K562 (cell line): ENCODE measurements at regions not wholly inside any gene's neighbourhood (a gene's known extent, or its start where the extent isn't known, plus 50 kb on each side); places are given as distances from the start of the nearest gene placed in this dataset.

Experiments
- ATAC-seq: fragments of 200-7000 bp; cut with Tn5 transposase; 3 replicates; pipeline ENCODE4 v1.9.1; 2020; ENCODE audit warnings: moderate library complexity
- BruUV-seq: library from RNA; stranded (reverse); fragments of 400-500 nt; replicated peaks from 2 replicates; lab custom pipeline; 2021; lab: Mats Ljungman, UMichigan
- CTCF ChIA-PET: fragments of 300-600 bp; formaldehyde crosslinking; extraction: SDS; loops from one replicate; lab custom pipeline; 2021; ENCODE audit warnings: low intra/inter-chr PET ratio; lab: Yijun Ruan, JAX
- POLR2A ChIA-PET: fragments of 300-600, 350-650 bp; sonication (Branson Sonifier 250); formaldehyde crosslinking; extraction: SDS; loops from one replicate; lab custom pipeline; 2021; ENCODE audit warnings: antibody characterized with exemption, inconsistent platforms; lab: Yijun Ruan, JAX
- DNase-seq, 4 experiments: peaks; one replicate each; pipeline versions ENCODE4 v3.0.0 to v3.0.0-alpha.2; 2011 to 2018; ENCODE audit warnings: low spot score in 3 of 4, mixed read lengths in 3 of 4; ENCODE audit errors: extremely low read depth in 1 of 4
- FAIRE-seq: peaks from 2 replicates; lab custom pipeline; 2011; peaks lifted over from hg19 to GRCh38; lab: Jason Lieb, UNC
- H2AFZ ChIP-seq: 2 replicates; pipeline ENCODE4 v1.6.0; 2011; ENCODE audit warnings: low read depth, low read length, control low read depth, inconsistent platforms
- H3K27ac ChIP-seq: fragments of 200-600 bp; 3 replicates; pipeline ENCODE4 v1.8.0; 2011; ENCODE audit warnings: low read depth, mild to moderate bottlenecking, control low read depth, inconsistent platforms, low read length, moderate library complexity, mixed read lengths; ENCODE audit errors: extremely low read depth
- H3K27me3 ChIP-seq, 2 experiments: fragments of 300-600 bp in 1 of 2; 2 replicates in 1 of 2; 3 replicates in 1 of 2; pipeline versions ENCODE4 v1.6.0 to v1.8.0; 2011; ENCODE audit warnings: inconsistent platforms in 2 of 2, low read length in 2 of 2, mild to moderate bottlenecking in 1 of 2, mixed read lengths in 1 of 2, moderate library complexity in 1 of 2; ENCODE audit not compliant: control insufficient read depth in 2 of 2, insufficient read depth in 2 of 2
- H3K36me3 ChIP-seq: fragments of 300-600 bp; 3 replicates; pipeline ENCODE4 v1.8.0; 2011; ENCODE audit warnings: mild to moderate bottlenecking, low read length, inconsistent platforms; ENCODE audit not compliant: control insufficient read depth, insufficient read depth
- H3K4me1 ChIP-seq, 2 experiments: fragments of 200-600 bp in 1 of 2; replicated peaks in 1 of 2; 2 replicates in 1 of 2; 3 replicates in 1 of 2; pipeline versions ENCODE4 v1.5.1 to v1.8.0; 2011; ENCODE audit warnings: inconsistent platforms in 2 of 2, low read length in 2 of 2, mild to moderate bottlenecking in 1 of 2, mixed read lengths in 1 of 2, moderate library complexity in 1 of 2; ENCODE audit not compliant: control insufficient read depth in 2 of 2, insufficient read depth in 2 of 2
- H3K4me2 ChIP-seq: 2 replicates; pipeline ENCODE4 v1.6.1; 2011; ENCODE audit warnings: low read length, control low read depth, inconsistent platforms, mixed read lengths; ENCODE audit not compliant: insufficient read depth
- H3K4me3 ChIP-seq: fragments of 200-600 bp; sonication (generic), shearing (Covaris generic); 2 replicates; pipeline ENCODE4 v1.5.1; 2016; ENCODE audit warnings: control low read depth, inconsistent platforms
- H3K79me2 ChIP-seq: fragments of 200-600 bp; 3 replicates; pipeline ENCODE4 v1.8.0; 2011; ENCODE audit warnings: low read length, inconsistent platforms; ENCODE audit not compliant: control insufficient read depth, insufficient read depth
- H3K9ac ChIP-seq, 2 experiments: 2 replicates each; pipeline versions ENCODE4 v1.6.0 to v1.6.1; 2011; ENCODE audit warnings: low read depth in 2 of 2, low read length in 2 of 2, control low read depth in 1 of 2, inconsistent platforms in 1 of 2, mild to moderate bottlenecking in 1 of 2, mixed read lengths in 1 of 2; ENCODE audit not compliant: insufficient read depth in 1 of 2
- H3K9me1 ChIP-seq: one replicate; pipeline ENCODE4 v1.6.0; 2011; ENCODE audit warnings: inconsistent platforms, mild to moderate bottlenecking, low read length, moderate library complexity; ENCODE audit not compliant: control insufficient read depth, insufficient read depth
- H3K9me3 ChIP-seq: replicated peaks from 2 replicates; pipeline ENCODE4 v1.5.1; 2011; ENCODE audit warnings: low read depth, low read length, inconsistent platforms; ENCODE audit not compliant: control insufficient read depth, insufficient read depth
- H4K20me1 ChIP-seq: replicated peaks from 2 replicates; pipeline ENCODE4 v1.6.1; 2011; ENCODE audit warnings: low read length, inconsistent platforms, mixed read lengths; ENCODE audit not compliant: control insufficient read depth, insufficient read depth
- CBX5 ChIP-seq: IDR thresholded peaks from 2 replicates; pipeline ENCODE4 v1.6.1; 2014; ENCODE audit warnings: low read depth, borderline replicate concordance
- CHCHD3 ChIP-seq: fragments of 250-450 bp; sonication (Bioruptor Pico); IDR thresholded peaks from 2 replicates; pipeline ENCODE4 v2.1.2; 2022; ENCODE audit warnings: mild to moderate bottlenecking
- CXXC5 ChIP-seq: fragments of 250-450 bp; sonication (Bioruptor Pico); IDR thresholded peaks from 2 replicates; pipeline ENCODE4 v1.8.0; 2022; ENCODE audit warnings: inconsistent platforms, mild to moderate bottlenecking, moderate library complexity
- E2F8 ChIP-seq: fragments of 450-650 bp; IDR thresholded peaks from 2 replicates; pipeline ENCODE4 v1.7.1; 2018; ENCODE audit warnings: mild to moderate bottlenecking, low read depth; ENCODE audit not compliant: partially characterized antibody
- ETS2 ChIP-seq: IDR thresholded peaks from 2 replicates; pipeline ENCODE4 v1.6.1; 2016; ENCODE audit warnings: borderline replicate concordance, missing genetic modification characterization, mild to moderate bottlenecking, moderate library complexity, missing compliant biosample characterization; ENCODE audit not compliant: poor library complexity, severe bottlenecking
- HNRNPUL1 ChIP-seq: fragments of 200-400 bp; formaldehyde crosslinking; IDR thresholded peaks from 2 replicates; pipeline ENCODE4 v1.6.1; 2017; ENCODE audit warnings: low read length
- KAT7 ChIP-seq: sonication (generic); formaldehyde crosslinking; IDR thresholded peaks from 2 replicates; pipeline ENCODE4 v1.8.0; 2022; ENCODE audit warnings: missing genetic modification reagents, mild to moderate bottlenecking, borderline replicate concordance
- MAFK ChIP-seq: IDR thresholded peaks from 2 replicates; pipeline ENCODE4 v1.6.1; 2011; ENCODE audit warnings: low read length, improper control_type of control experiment
- NR0B1 ChIP-seq: fragments of 450-650 bp; IDR thresholded peaks from one replicate; pipeline ENCODE4 v1.6.1; 2018; ENCODE audit warnings: mild to moderate bottlenecking, moderate library complexity; ENCODE audit not compliant: partially characterized antibody
- PCBP1 ChIP-seq: fragments of 200-400 bp; formaldehyde crosslinking; IDR thresholded peaks from 2 replicates; pipeline ENCODE4 v1.6.1; 2018; ENCODE audit warnings: mild to moderate bottlenecking, low read depth, low read length; ENCODE audit not compliant: poor library complexity, severe bottlenecking
- POLR3G ChIP-seq: IDR thresholded peaks from 2 replicates; pipeline ENCODE4 v1.6.1; 2011; ENCODE audit not compliant: insufficient read length, insufficient replicate concordance; ENCODE audit errors: extremely low read depth
- U2AF1 ChIP-seq: fragments of 200-400 bp; formaldehyde crosslinking; optimal IDR thresholded peaks from 2 replicates; pipeline ENCODE3; 2017; ENCODE audit warnings: mild to moderate bottlenecking, low read depth, low read length, moderate library complexity
- ZNF239 ChIP-seq: fragments of 250-450 bp; sonication (Bioruptor Pico); IDR thresholded peaks from 2 replicates; pipeline ENCODE4 v1.4.0; 2020; ENCODE audit warnings: mild to moderate bottlenecking
- ZNF347 ChIP-seq: fragments of 450-650 bp; formaldehyde crosslinking; IDR thresholded peaks from 2 replicates; pipeline ENCODE4 v1.4.0; 2020; ENCODE audit warnings: low read depth, mild to moderate bottlenecking, moderate library complexity
- ZNF589 ChIP-seq: fragments of 200-800 bp; sonication (Bioruptor generic); IDR thresholded peaks from 2 replicates; pipeline ENCODE4 v1.6.1; 2016; ENCODE audit warnings: low read depth, missing genetic modification characterization, missing compliant biosample characterization
- WGBS: fragments of 100-300 bp; shearing (Covaris generic); methylation state at CpG from one replicate; pipeline ENCODE4 v1.1.6; 2016; ENCODE audit warnings: low coverage, mixed read lengths; ENCODE audit not compliant: insufficient coverage; ENCODE audit errors: missing lambda C conversion rate; 5-methylcytosine and 5-hydroxymethylcytosine counted together
- in situ Hi-C: fragments of 300-500 bp; cut with MboI; formaldehyde crosslinking; loops from 4 replicates; pipeline ENCODE4 v1.15.0; 2018; ENCODE audit warnings: inconsistent platforms, mixed read lengths
- intact Hi-C: fragments of 100-400 bp; cut with micrococcal nuclease; formaldehyde crosslinking; loops from 2 replicates; pipeline ENCODE4 v1.14.2; 2022
- TF ChIP-seq, protein P1 (sequence below): sonication (generic); formaldehyde crosslinking; IDR thresholded peaks from 2 replicates; pipeline ENCODE4 v1.8.0; 2022; ENCODE audit warnings: mild to moderate bottlenecking, missing genetic modification reagents
- TF ChIP-seq, protein P2 (sequence below): fragments of 450-650 bp; formaldehyde crosslinking; IDR thresholded peaks from 2 replicates; pipeline ENCODE4 v1.4.0; 2022; ENCODE audit warnings: mild to moderate bottlenecking, moderate library complexity

DNA sequence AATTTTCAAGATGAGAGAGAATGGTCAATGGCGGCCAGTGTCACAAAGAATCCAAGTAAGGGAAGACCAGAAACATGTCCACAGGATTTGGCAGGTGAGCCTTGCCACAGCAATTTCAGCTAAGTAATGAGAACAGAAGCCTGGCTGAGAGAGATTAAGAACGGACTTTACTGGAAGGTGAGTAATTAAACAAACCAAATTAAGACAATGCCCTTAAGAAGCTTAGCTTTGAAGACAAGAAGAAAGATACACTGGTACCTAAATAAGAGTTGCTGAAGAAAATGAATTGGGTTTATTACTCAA is 145.4 kb upstream of the PLEKHG7 start:
- Histone ChIP-seq H3K27me3 (no peaks in the 10 kb centered on the region), H2AFZ (no peak overlapping the region), H3K27ac (no peak overlapping the region), H3K9ac (no peak overlapping the region), H4K20me1 (no peaks in the 10 kb centered on the region), H3K79me2 (no peaks in the 10 kb centered on the region), H3K4me3 (no peak overlapping the region), H3K36me3 (no peaks in the 10 kb centered on the region), H3K4me1 (peaks cover 3 to 14% of the 10 kb centered on the region in 2 experiments; a peak in 4 of 5 replicates), H3K9me1 (no peaks in the 10 kb centered on the region), H3K4me2 (no peak overlapping the region), H3K9me3 (no peaks in the 10 kb centered on the region)
- intact Hi-C loops (no loop called here), in situ Hi-C loops (loop anchor here (25.0 kb wide), 1 partner anchor 745 kb away; no protein-coding TSS in a partner anchor)
- TF ChIP-seq, protein P1, sequence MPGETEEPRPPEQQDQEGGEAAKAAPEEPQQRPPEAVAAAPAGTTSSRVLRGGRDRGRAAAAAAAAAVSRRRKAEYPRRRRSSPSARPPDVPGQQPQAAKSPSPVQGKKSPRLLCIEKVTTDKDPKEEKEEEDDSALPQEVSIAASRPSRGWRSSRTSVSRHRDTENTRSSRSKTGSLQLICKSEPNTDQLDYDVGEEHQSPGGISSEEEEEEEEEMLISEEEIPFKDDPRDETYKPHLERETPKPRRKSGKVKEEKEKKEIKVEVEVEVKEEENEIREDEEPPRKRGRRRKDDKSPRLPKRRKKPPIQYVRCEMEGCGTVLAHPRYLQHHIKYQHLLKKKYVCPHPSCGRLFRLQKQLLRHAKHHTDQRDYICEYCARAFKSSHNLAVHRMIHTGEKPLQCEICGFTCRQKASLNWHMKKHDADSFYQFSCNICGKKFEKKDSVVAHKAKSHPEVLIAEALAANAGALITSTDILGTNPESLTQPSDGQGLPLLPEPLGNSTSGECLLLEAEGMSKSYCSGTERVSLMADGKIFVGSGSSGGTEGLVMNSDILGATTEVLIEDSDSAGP (CRISPR knock-in tag) = no peak
- no peak for TF ChIP-seq POLR3G
- TF ChIP-seq PCBP1 = no peak
- TF ChIP-seq ZNF239 = no peak
- no peak for TF ChIP-seq U2AF1
- TF ChIP-seq, protein P2, sequence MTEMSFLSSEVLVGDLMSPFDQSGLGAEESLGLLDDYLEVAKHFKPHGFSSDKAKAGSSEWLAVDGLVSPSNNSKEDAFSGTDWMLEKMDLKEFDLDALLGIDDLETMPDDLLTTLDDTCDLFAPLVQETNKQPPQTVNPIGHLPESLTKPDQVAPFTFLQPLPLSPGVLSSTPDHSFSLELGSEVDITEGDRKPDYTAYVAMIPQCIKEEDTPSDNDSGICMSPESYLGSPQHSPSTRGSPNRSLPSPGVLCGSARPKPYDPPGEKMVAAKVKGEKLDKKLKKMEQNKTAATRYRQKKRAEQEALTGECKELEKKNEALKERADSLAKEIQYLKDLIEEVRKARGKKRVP (CRISPR knock-in tag) = no peak
- no peak for TF ChIP-seq KAT7 (CRISPR knock-in tag)
- TF ChIP-seq ZNF589 = no peak
- no peak for TF ChIP-seq CBX5
- TF ChIP-seq E2F8 = no peak
- no peak for TF ChIP-seq NR0B1
- TF ChIP-seq MAFK = no peak
- TF ChIP-seq ETS2 = no peak
- TF ChIP-seq HNRNPUL1 = no peak
- no peak for TF ChIP-seq CXXC5 (CRISPR knock-in tag)
- no peak for TF ChIP-seq ZNF347 (CRISPR knock-in tag)
- TF ChIP-seq CHCHD3 (CRISPR knock-in tag) = no peak
- no peak for DNase-seq
- ChIA-PET POLR2A (interaction anchor here (0.9 to 2.1 kb wide), 2 partner anchors 13 to 413 kb away, joined by 3 to 9 read pairs; partner anchors contain the start of gene BTG1), CTCF (no interaction called here)
- ATAC-seq = no peak
- WGBS = 32% methylated on average over 2 of the region's 2 CpGs
- FAIRE-seq = no peak
- no TSS peak for BruUV-seq
